Panc1 (cell line): ENCODE measurements at regions not wholly inside any gene's neighbourhood (a gene's known extent, or its start where the extent isn't known, plus 50 kb on each side); places are given as distances from the start of the nearest gene placed in this dataset.

ENCODE experiments used
- ATAC-seq: fragments of 200-7000 bp; cut with Tn5 transposase; 2 replicates; pipeline ENCODE4 v1.9.1; 2020; ENCODE audit warnings: mild to moderate bottlenecking, moderate library complexity
- BruUV-seq: library from RNA; stranded (reverse); fragments of 400-500 nt; replicated peaks from 2 replicates; lab custom pipeline; 2021; lab: Mats Ljungman, UMichigan
- CTCF ChIA-PET: fragments of 300-600 bp; sonication (Branson Sonifier 250); formaldehyde crosslinking; loops from one replicate; lab custom pipeline; 2022; ENCODE audit warnings: antibody characterized with exemption; lab: Charles Lee
- POLR2A ChIA-PET: fragments of 300-600 bp; sonication (Branson Sonifier 250); formaldehyde crosslinking; loops from one replicate; lab custom pipeline; 2022; ENCODE audit warnings: antibody characterized with exemption; lab: Charles Lee
- DNase-seq: peaks from one replicate; pipeline ENCODE4 v3.0.0-alpha.2; 2010; ENCODE audit warnings: low read depth, low spot score
- H3K27ac ChIP-seq: 2 replicates; pipeline ENCODE4 v1.5.1; 2011; ENCODE audit warnings: mild to moderate bottlenecking, low read length, inconsistent platforms
- H3K27me3 ChIP-seq: fragments of 200-500 bp; sonication (Bioruptor generic); 2 replicates; pipeline ENCODE4 v1.6.0; 2014; ENCODE audit warnings: low read length, inconsistent platforms; ENCODE audit not compliant: control insufficient read depth, insufficient read depth
- H3K36me3 ChIP-seq: fragments of 200-500 bp; sonication (Bioruptor generic); 2 replicates; pipeline ENCODE4 v1.5.1; 2014; ENCODE audit warnings: inconsistent platforms, mild to moderate bottlenecking, low read length, moderate library complexity; ENCODE audit not compliant: control insufficient read depth, insufficient read depth
- H3K4me1 ChIP-seq: 2 replicates; pipeline ENCODE4 v1.5.1; 2011; ENCODE audit warnings: inconsistent platforms, mild to moderate bottlenecking, low read length, moderate library complexity; ENCODE audit not compliant: control insufficient read depth, insufficient read depth
- H3K4me3 ChIP-seq, 2 experiments: 2 replicates each; pipeline ENCODE4 v1.5.1; 2011 to 2012; ENCODE audit warnings: low read depth in 2 of 2, low read length in 2 of 2, mild to moderate bottlenecking in 2 of 2, inconsistent platforms in 1 of 2, moderate library complexity in 1 of 2
- H3K9me3 ChIP-seq: fragments of 200-500 bp; sonication (Bioruptor generic); 2 replicates; pipeline ENCODE4 v1.5.1; 2014; ENCODE audit warnings: low read depth, mild to moderate bottlenecking, inconsistent platforms, low read length, moderate library complexity; ENCODE audit not compliant: control insufficient read depth, insufficient read depth
- POLR2AphosphoS5 ChIP-seq: IDR thresholded peaks from 2 replicates; pipeline ENCODE4 v1.6.1; 2012; ENCODE audit warnings: mild to moderate bottlenecking, low read depth, low read length, moderate library complexity
- SIN3A ChIP-seq: IDR thresholded peaks from 2 replicates; pipeline ENCODE4 v1.6.1; 2012; ENCODE audit warnings: low read depth, mild to moderate bottlenecking, low read length, moderate library complexity, borderline replicate concordance; ENCODE audit not compliant: insufficient read depth
- TCF7L2 ChIP-seq: IDR thresholded peaks from 2 replicates; pipeline ENCODE4 v1.6.1; 2011; ENCODE audit warnings: mild to moderate bottlenecking, low read depth, low read length, inconsistent platforms
- in situ Hi-C: cut with HindIII; loops from 2 replicates; pipeline ENCODE4 v1.10.0; 2016; ENCODE audit warnings: low sequenced_read_pairs, low pct_unique_long_range_greater_than_20kb
- intact Hi-C: fragments of 100-400 bp; cut with micrococcal nuclease; formaldehyde crosslinking; loops from one replicate; pipeline ENCODE4 v1.10.0; 2022; ENCODE audit not compliant: unreplicated experiment
- TF ChIP-seq, protein P1 (sequence below), 2 experiments: IDR thresholded peaks; 2 replicates each; pipeline ENCODE4 v1.6.1; 2011 to 2012; ENCODE audit warnings: low read depth in 2 of 2, control low read depth in 1 of 2, low read length in 1 of 2, mild to moderate bottlenecking in 1 of 2, moderate library complexity in 1 of 2; ENCODE audit not compliant: insufficient read depth in 1 of 2
- TF ChIP-seq, protein P2 (sequence below): fragments of 450-650 bp; IDR thresholded peaks from 2 replicates; pipeline ENCODE4 v1.5.1; 2017; ENCODE audit warnings: mild to moderate bottlenecking

DNA sequence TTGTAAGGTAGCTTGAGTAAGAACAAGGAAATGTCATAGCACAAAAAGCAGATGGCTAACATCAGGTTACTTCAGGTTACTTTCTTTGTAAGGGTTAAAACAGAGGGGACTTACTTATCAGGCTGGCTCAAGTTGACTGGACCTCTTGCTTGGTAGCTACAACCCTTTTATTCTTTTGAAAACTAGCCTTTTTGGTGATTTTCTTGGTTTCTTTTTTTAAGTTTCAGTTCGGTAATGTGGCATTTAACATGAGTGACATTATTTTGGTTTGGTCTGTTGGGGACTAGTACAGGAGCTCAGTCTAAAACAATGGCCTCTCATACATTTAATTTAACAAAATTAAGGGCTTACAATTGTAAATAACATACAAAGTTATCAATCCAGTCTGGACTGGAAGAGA lies 621.4 kb downstream of the OTOL1 start:
- CTCF ChIA-PET: no interaction called here
- POLR2A ChIA-PET: no interaction called here

GRCh38 chr3:162119651-162120050 lies 623.0 kb downstream of the OTOL1 start:
- POLR2A ChIA-PET: no interaction called here
- no peaks in the 10 kb centered on the region for H3K9me3 ChIP-seq
- CTCF ChIA-PET: no interaction called here

More for the DNA sequence above, 621.4 kb downstream of the OTOL1 start:
- DNase-seq (no peak), ATAC-seq (no peak)
- in situ Hi-C loops: no loop called here
- no peak overlapping the region for H3K4me3 ChIP-seq
- H3K27me3 ChIP-seq: no peaks in the 10 kb centered on the region
- intact Hi-C loops: no loop called here
- TF ChIP-seq TCF7L2: no peak
- no peaks in the 10 kb centered on the region for H3K9me3 ChIP-seq
- no peaks in the 10 kb centered on the region for H3K36me3 ChIP-seq
- H3K4me1 ChIP-seq: no peaks in the 10 kb centered on the region
- no TSS peak for BruUV-seq
- no peak overlapping the region for H3K27ac ChIP-seq

GRCh38 chr3:162122405-162122804 lies 625.8 kb downstream of the OTOL1 start:
- in situ Hi-C loops: no loop called here
- H3K36me3 ChIP-seq: no peaks in the 10 kb centered on the region
- H3K4me3 ChIP-seq: no peak overlapping the region
- no TSS peak for BruUV-seq
- intact Hi-C loops: no loop called here
- no peak for ATAC-seq
- no peak for DNase-seq
- no peaks in the 10 kb centered on the region for H3K9me3 ChIP-seq
- POLR2A ChIA-PET: no interaction called here
- CTCF ChIA-PET: no interaction called here
- no peak overlapping the region for H3K27ac ChIP-seq
- H3K4me1 ChIP-seq: no peaks in the 10 kb centered on the region
- no peaks in the 10 kb centered on the region for H3K27me3 ChIP-seq
- TF ChIP-seq TCF7L2 (no peak), POLR2AphosphoS5 (no peak), SIN3A (no peak)
- TF ChIP-seq, protein P1, sequence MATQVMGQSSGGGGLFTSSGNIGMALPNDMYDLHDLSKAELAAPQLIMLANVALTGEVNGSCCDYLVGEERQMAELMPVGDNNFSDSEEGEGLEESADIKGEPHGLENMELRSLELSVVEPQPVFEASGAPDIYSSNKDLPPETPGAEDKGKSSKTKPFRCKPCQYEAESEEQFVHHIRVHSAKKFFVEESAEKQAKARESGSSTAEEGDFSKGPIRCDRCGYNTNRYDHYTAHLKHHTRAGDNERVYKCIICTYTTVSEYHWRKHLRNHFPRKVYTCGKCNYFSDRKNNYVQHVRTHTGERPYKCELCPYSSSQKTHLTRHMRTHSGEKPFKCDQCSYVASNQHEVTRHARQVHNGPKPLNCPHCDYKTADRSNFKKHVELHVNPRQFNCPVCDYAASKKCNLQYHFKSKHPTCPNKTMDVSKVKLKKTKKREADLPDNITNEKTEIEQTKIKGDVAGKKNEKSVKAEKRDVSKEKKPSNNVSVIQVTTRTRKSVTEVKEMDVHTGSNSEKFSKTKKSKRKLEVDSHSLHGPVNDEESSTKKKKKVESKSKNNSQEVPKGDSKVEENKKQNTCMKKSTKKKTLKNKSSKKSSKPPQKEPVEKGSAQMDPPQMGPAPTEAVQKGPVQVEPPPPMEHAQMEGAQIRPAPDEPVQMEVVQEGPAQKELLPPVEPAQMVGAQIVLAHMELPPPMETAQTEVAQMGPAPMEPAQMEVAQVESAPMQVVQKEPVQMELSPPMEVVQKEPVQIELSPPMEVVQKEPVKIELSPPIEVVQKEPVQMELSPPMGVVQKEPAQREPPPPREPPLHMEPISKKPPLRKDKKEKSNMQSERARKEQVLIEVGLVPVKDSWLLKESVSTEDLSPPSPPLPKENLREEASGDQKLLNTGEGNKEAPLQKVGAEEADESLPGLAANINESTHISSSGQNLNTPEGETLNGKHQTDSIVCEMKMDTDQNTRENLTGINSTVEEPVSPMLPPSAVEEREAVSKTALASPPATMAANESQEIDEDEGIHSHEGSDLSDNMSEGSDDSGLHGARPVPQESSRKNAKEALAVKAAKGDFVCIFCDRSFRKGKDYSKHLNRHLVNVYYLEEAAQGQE (IDR thresholded peaks at IDR 0.05; ENCODE audit: insufficient read depth in 1 of 2, low read depth in 2 of 2, low read length in 1 of 2): no peak
- TF ChIP-seq, protein P2, sequence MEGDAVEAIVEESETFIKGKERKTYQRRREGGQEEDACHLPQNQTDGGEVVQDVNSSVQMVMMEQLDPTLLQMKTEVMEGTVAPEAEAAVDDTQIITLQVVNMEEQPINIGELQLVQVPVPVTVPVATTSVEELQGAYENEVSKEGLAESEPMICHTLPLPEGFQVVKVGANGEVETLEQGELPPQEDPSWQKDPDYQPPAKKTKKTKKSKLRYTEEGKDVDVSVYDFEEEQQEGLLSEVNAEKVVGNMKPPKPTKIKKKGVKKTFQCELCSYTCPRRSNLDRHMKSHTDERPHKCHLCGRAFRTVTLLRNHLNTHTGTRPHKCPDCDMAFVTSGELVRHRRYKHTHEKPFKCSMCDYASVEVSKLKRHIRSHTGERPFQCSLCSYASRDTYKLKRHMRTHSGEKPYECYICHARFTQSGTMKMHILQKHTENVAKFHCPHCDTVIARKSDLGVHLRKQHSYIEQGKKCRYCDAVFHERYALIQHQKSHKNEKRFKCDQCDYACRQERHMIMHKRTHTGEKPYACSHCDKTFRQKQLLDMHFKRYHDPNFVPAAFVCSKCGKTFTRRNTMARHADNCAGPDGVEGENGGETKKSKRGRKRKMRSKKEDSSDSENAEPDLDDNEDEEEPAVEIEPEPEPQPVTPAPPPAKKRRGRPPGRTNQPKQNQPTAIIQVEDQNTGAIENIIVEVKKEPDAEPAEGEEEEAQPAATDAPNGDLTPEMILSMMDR: no peak

More at GRCh38 chr3:162119651-162120050, 623.0 kb downstream of the OTOL1 start:
- no peak for ATAC-seq
- Histone ChIP-seq H3K4me1 (no peaks in the 10 kb centered on the region), H3K4me3 (no peak overlapping the region), H3K27ac (no peak overlapping the region), H3K27me3 (no peaks in the 10 kb centered on the region), H3K36me3 (no peaks in the 10 kb centered on the region)
- TF ChIP-seq, protein P2: no peak
- TF ChIP-seq SIN3A (no peak), TCF7L2 (no peak), POLR2AphosphoS5 (no peak)
- TF ChIP-seq, protein P1 (IDR thresholded peaks at IDR 0.05; ENCODE audit: insufficient read depth in 1 of 2, low read depth in 2 of 2, low read length in 1 of 2): no peak
- in situ Hi-C loops: no loop called here
- intact Hi-C loops: no loop called here
- no TSS peak for BruUV-seq
- no peak for DNase-seq
